Urinary bladder (tissue), 3 donors: ENCODE measurements at regions not wholly inside any gene's neighbourhood (a gene's known extent, or its start where the extent isn't known, plus 50 kb on each side); places are given as distances from the start of the nearest gene placed in this dataset.

Experiments used
- DNase-seq: peaks from one replicate; pipeline ENCODE4 v3.0.0-alpha.2; 2015; ENCODE audit errors: extremely low spot score
- H3K27ac ChIP-seq: one replicate; pipeline ENCODE4 v1.5.1; 2013; ENCODE audit warnings: low read depth, mild to moderate bottlenecking, moderate library complexity
- H3K36me3 ChIP-seq: one replicate; pipeline ENCODE4 v1.6.1; 2013; ENCODE audit warnings: mild to moderate bottlenecking, moderate library complexity; ENCODE audit not compliant: insufficient read depth
- H3K4me1 ChIP-seq: one replicate; pipeline ENCODE4 v1.6.1; 2013; ENCODE audit warnings: mild to moderate bottlenecking, moderate library complexity; ENCODE audit not compliant: insufficient read depth
- H3K4me3 ChIP-seq: one replicate; pipeline ENCODE4 v1.5.1; 2013; ENCODE audit warnings: low read depth, low read length
- WGBS: extraction: QIAGEN DNeasy Blood & Tissue Kit; methylation state at CpG from one replicate; pipeline ENCODE4 v1.1.7; 2013; 5-methylcytosine and 5-hydroxymethylcytosine counted together
- donor health status: healthy with polysubstance abuse.
- donor health status: healthy.

- no peak overlapping the region for H3K27ac ChIP-seq
- H3K4me1 ChIP-seq: no peaks in the 10 kb centered on the region
- DNase-seq: no peak
- no peaks in the 10 kb centered on the region for H3K36me3 ChIP-seq
- no peak overlapping the region for H3K4me3 ChIP-seq
- WGBS: 98% methylated on average over 2 of the region's 2 CpGs
These were observed 315.9 kb upstream of the UBE2E3 start for GRCh38 chr2:180664507-180664906.

GRCh38 chr2:180662941-180663471, 317.4 kb upstream of the UBE2E3 start:
- WGBS: 64% methylated on average over 3 of the region's 3 CpGs
- Histone ChIP-seq H3K36me3 (no peaks in the 10 kb centered on the region), H3K4me1 (no peaks in the 10 kb centered on the region), H3K27ac (peak overlapping the region; percentile 23), H3K4me3 (no peak overlapping the region)
- DNase-seq: no peak

- H3K4me1 ChIP-seq: no peaks in the 10 kb centered on the region
- H3K4me3 ChIP-seq: no peak overlapping the region
- 74% methylated on average over 1 of the region's 1 CpG for WGBS
- no peaks in the 10 kb centered on the region for H3K36me3 ChIP-seq
- H3K27ac ChIP-seq: no peak overlapping the region
- no peak for DNase-seq
These were observed 317.9 kb upstream of the UBE2E3 start for GRCh38 chr2:180662521-180662920.

DNA sequence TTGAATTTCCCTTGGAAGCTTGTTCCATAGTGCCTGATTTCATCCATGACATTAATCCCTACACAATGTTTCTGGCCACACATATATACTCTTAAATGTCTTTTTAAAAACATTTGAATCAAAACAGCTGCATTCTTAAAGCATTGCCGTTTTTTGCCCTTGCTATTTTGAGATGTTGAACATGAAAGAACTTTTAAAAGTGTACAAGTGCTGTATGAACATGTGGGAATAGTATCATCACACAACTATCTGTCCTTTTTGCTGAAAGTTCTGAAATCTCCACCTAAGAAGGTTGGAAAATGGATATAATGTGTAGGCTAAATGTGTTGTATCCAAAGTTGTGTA, 318.7 kb upstream of the UBE2E3 start:
- Histone ChIP-seq H3K27ac (no peak overlapping the region), H3K36me3 (no peaks in the 10 kb centered on the region), H3K4me3 (no peak overlapping the region), H3K4me1 (no peaks in the 10 kb centered on the region)
- DNase-seq: no peak
- WGBS: 67% methylated on average over 1 of the region's 1 CpG

GRCh38 chr2:180660881-180661685, 319.3 kb upstream of the UBE2E3 start:
- WGBS: 59% methylated on average over 5 of the region's 5 CpGs
- no peak for DNase-seq
- Histone ChIP-seq H3K36me3 (no peaks in the 10 kb centered on the region), H3K4me3 (no peak overlapping the region), H3K27ac (no peak overlapping the region), H3K4me1 (no peaks in the 10 kb centered on the region)

- 77% methylated on average over 8 of the region's 8 CpGs for WGBS
- H3K36me3 ChIP-seq: no peaks in the 10 kb centered on the region
These were observed 320.2 kb upstream of the UBE2E3 start for GRCh38 chr2:180660207-180660606.

DNA sequence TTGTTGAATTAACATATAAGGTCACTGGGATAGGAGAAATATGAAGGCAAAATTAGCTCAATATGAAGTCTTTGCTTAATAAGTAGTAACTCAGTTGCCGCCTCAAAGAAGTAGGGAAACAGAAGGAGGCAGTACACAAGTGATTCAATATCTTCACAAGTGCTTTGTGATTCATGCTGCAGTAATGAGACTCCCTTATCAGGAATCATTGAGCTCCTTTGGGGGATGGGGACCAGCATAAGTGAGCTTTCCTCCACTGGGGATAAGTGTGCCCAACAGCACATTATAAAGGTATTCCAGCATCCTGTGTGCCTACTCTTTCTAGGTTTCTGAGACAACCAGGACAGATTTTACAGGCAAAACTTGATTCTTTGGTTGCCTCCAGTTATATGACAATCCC, 323.4 kb upstream of the UBE2E3 start:
- no peak for DNase-seq
- Histone ChIP-seq H3K4me3 (no peak overlapping the region), H3K4me1 (no peaks in the 10 kb centered on the region), H3K27ac (no peak overlapping the region), H3K36me3 (no peaks in the 10 kb centered on the region)
- 92% methylated on average over 1 of the region's 1 CpG for WGBS

More at GRCh38 chr2:180660207-180660606, 320.2 kb upstream of the UBE2E3 start:
- Histone ChIP-seq H3K27ac (no peak overlapping the region), H3K4me3 (no peak overlapping the region), H3K4me1 (no peaks in the 10 kb centered on the region)
- no peak for DNase-seq

- H3K27ac ChIP-seq: no peak overlapping the region
These were observed 324.0 kb upstream of the UBE2E3 start for GRCh38 chr2:180656455-180656847.

DNA sequence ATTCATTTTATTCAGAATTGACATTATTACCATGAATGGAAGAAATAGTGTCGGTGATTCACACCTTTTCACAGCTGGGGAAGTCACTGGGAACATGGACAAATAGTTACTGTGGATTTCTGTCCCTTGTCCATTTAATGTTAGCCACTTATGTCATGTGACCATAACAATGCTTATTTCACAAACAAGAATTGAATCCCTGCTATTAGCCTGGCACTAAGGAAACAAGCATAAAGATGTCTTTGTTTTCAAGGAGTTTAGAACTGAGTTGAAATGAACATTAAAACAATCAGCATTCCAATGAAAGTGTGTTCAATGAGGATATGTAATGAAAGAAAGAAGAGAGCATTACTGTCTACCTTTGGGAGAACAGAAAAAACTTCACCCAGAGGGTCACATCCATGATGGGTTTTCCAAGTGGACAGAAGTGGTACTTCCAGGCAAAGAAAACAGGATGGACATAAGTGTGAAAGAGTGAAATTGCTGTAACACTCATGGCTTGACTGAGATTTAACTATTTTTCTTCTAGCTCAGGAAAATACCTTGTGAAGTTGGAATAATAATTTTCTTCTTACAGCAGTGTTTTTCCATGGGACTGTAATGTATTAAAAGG, 324.5 kb upstream of the UBE2E3 start:
- H3K27ac ChIP-seq: no peak overlapping the region
- H3K36me3 ChIP-seq: no peaks in the 10 kb centered on the region
- 93% methylated on average over 1 of the region's 1 CpG for whole genome bisulfite sequencing
- DNase-seq: no peak
- no peak overlapping the region for H3K4me3 ChIP-seq
- H3K4me1 ChIP-seq: no peaks in the 10 kb centered on the region

More at GRCh38 chr2:180656455-180656847, 324.0 kb upstream of the UBE2E3 start:
- 81% methylated on average over 1 of the region's 1 CpG for WGBS
- Histone ChIP-seq H3K4me3 (no peak overlapping the region), H3K4me1 (no peaks in the 10 kb centered on the region), H3K36me3 (no peaks in the 10 kb centered on the region)
- no peak for DNase-seq

DNA sequence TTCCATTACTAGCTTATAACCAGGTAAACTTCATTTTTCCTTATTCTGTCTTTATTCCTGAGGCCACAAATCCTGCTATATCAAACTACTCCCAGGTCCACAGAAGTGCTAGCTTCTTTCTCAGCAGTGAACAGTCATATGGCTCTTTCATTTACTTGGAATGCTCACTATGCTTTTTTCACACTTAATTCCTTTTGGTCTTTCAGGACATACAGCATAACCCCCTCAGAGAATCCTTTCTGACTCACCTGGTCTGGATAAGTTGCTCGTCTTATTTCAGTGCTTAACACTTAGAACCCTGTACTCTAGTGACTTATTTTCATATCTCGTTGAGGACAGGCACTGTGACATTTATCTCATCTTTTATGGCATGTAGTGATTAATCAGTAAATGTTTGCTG, 325.0 kb upstream of the UBE2E3 start:
- DNase-seq: no peak
- no peaks in the 10 kb centered on the region for H3K36me3 ChIP-seq
- WGBS: 91% methylated on average over 2 of the region's 2 CpGs
- H3K4me1 ChIP-seq: no peaks in the 10 kb centered on the region
- H3K4me3 ChIP-seq: no peak overlapping the region
- no peak overlapping the region for H3K27ac ChIP-seq

GRCh38 chr2:180653481-180653880, 326.9 kb upstream of the UBE2E3 start:
- Histone ChIP-seq H3K4me1 (no peaks in the 10 kb centered on the region), H3K4me3 (no peak overlapping the region), H3K27ac (no peak overlapping the region), H3K36me3 (no peaks in the 10 kb centered on the region)
- DNase-seq: no peak

DNA sequence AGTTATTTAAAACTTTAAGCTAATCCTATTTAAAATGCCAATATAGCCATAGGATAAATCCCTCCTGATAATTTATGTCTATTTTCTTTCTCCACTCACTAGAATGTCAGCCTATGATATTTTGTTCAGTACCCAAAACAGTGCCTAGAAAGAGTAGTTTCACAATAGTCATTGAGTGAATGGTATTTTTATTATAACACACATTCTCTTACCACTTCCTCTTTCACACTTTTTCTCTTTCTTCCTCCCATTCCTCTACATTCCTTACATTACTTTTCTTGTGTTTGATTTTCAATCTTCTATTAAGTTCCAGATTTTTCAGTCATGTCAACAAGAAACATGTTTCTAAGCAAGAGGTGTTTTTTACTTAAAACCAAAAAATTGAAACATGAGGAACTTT, 327.6 kb upstream of the UBE2E3 start:
- Histone ChIP-seq H3K4me1 (no peaks in the 10 kb centered on the region), H3K4me3 (no peak overlapping the region), H3K36me3 (no peaks in the 10 kb centered on the region), H3K27ac (no peak overlapping the region)
- no peak for DNase-seq

GRCh38 chr2:180651596-180651995, 328.8 kb upstream of the UBE2E3 start:
- H3K4me1 ChIP-seq: no peaks in the 10 kb centered on the region
- H3K4me3 ChIP-seq: no peak overlapping the region
- H3K27ac ChIP-seq: no peak overlapping the region
- H3K36me3 ChIP-seq: no peaks in the 10 kb centered on the region
- 81% methylated on average over 8 of the region's 8 CpGs for WGBS
- DNase-seq: no peak

DNA sequence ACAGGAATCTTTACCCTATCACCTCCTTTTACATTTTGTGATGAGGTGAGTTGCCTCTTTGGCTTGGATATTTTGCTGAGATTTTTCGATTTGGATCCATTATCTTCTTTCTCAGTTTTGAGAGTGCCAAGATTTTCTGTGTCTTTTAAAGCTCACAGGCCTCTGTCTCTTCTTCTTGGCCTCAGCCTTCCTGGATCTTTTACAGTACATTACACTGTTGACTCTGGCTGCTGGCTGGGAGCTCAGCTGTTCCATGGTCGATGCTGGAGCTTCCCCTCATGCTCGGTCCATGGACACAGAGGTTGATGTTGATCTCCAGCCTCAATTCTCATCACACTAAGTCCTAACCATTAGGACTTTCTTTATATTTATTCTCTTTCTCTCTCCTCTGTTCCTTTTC, 332.8 kb upstream of the UBE2E3 start:
- H3K4me1 ChIP-seq: no peaks in the 10 kb centered on the region
- DNase-seq: peak; percentile 49
- no peaks in the 10 kb centered on the region for H3K36me3 ChIP-seq
- 24% methylated on average over 3 of the region's 3 CpGs for WGBS
- no peak overlapping the region for H3K27ac ChIP-seq
- no peak overlapping the region for H3K4me3 ChIP-seq
